HEK293T (cell line): ENCODE measurements at regions not wholly inside any gene's neighbourhood (a gene's known extent, or its start where the extent isn't known, plus 50 kb on each side); places are given as distances from the start of the nearest gene placed in this dataset.

Experiments
- CTCF ChIA-PET: fragments of 350-600 bp; formaldehyde crosslinking; extraction: SDS; loops from one replicate; lab custom pipeline; 2021; ENCODE audit warnings: antibody characterized with exemption, inconsistent platforms; lab: Yijun Ruan, JAX
- POLR2A ChIA-PET: fragments of 350-600 bp; formaldehyde crosslinking; extraction: SDS; loops from one replicate; lab custom pipeline; 2020; ENCODE audit warnings: antibody characterized with exemption, inconsistent platforms; lab: Yijun Ruan, JAX
- DNase-seq: peaks from one replicate; pipeline ENCODE4 v3.0.0; 2012; ENCODE audit warnings: mixed read lengths; ENCODE audit errors: extremely low spot score
- ARNT ChIP-seq: fragments of 450-650 bp; IDR thresholded peaks from 2 replicates; pipeline ENCODE4 v1.6.1; 2017; ENCODE audit warnings: mild to moderate bottlenecking
- BHLHE40 ChIP-seq: fragments of 450-650 bp; IDR thresholded peaks from 2 replicates; pipeline ENCODE4 v1.6.1; 2016; ENCODE audit warnings: mild to moderate bottlenecking, moderate library complexity, borderline replicate concordance
- CTBP1 ChIP-seq: fragments of 450-650 bp; IDR thresholded peaks from 2 replicates; pipeline ENCODE4 v1.6.1; 2016; ENCODE audit warnings: borderline replicate concordance
- ELF4 ChIP-seq: fragments of 450-650 bp; IDR thresholded peaks from 2 replicates; pipeline ENCODE4 v1.6.1; 2017; ENCODE audit warnings: antibody characterized with exemption
- FOXA1 ChIP-seq: fragments of 450-650 bp; IDR thresholded peaks from 2 replicates; pipeline ENCODE4 v1.6.1; 2016; ENCODE audit warnings: mild to moderate bottlenecking
- FOXK2 ChIP-seq: fragments of 450-650 bp; IDR thresholded peaks from 2 replicates; pipeline ENCODE4 v1.6.1; 2016; ENCODE audit warnings: mild to moderate bottlenecking
- FOXM1 ChIP-seq: fragments of 450-650 bp; IDR thresholded peaks from 2 replicates; pipeline ENCODE4 v1.6.1; 2017; ENCODE audit warnings: mild to moderate bottlenecking, borderline replicate concordance
- HDGF ChIP-seq: fragments of 450-650 bp; IDR thresholded peaks from 2 replicates; pipeline ENCODE4 v1.6.1; 2017; ENCODE audit warnings: antibody characterized with exemption, borderline replicate concordance
- L3MBTL2 ChIP-seq: fragments of 450-650 bp; conservative IDR thresholded peaks from 2 replicates; pipeline ENCODE4 v1.6.1; 2016; ENCODE audit warnings: mild to moderate bottlenecking
- LEF1 ChIP-seq: fragments of 450-650 bp; IDR thresholded peaks from 2 replicates; pipeline ENCODE4 v1.6.1; 2017; ENCODE audit warnings: mild to moderate bottlenecking, borderline replicate concordance
- NFRKB ChIP-seq: fragments of 450-650 bp; IDR thresholded peaks from 2 replicates; pipeline ENCODE4 v1.6.1; 2016; ENCODE audit warnings: mild to moderate bottlenecking, moderate library complexity
- SP1 ChIP-seq: fragments of 450-650 bp; IDR thresholded peaks from 2 replicates; pipeline ENCODE4 v1.6.1; 2017
- SUZ12 ChIP-seq: fragments of 450-650 bp; IDR thresholded peaks from 2 replicates; pipeline ENCODE4 v1.6.1; 2016; ENCODE audit warnings: mild to moderate bottlenecking
- TARDBP ChIP-seq: fragments of 450-650 bp; IDR thresholded peaks from 2 replicates; pipeline ENCODE4 v1.6.1; 2016
- ZNF384 ChIP-seq: fragments of 450-650 bp; IDR thresholded peaks from 2 replicates; pipeline ENCODE4 v1.6.1; 2016
- TF ChIP-seq, protein P1 (sequence below): fragments of 450-650 bp; IDR thresholded peaks from 2 replicates; pipeline ENCODE4 v1.6.1; 2016

- ChIA-PET CTCF (interaction anchor here (0.6 kb wide), 1 partner anchor 22 kb away, joined by 3 read pairs; no protein-coding TSS in a partner anchor), POLR2A (no interaction called here)
- DNase-seq = no peak
- TF ChIP-seq SP1 = no peak
- no peak for TF ChIP-seq LEF1
- TF ChIP-seq HDGF = no peak
- no peak for TF ChIP-seq NFRKB
- TF ChIP-seq FOXA1 = no peak
- no peak for TF ChIP-seq BHLHE40
- no peak for TF ChIP-seq L3MBTL2
- TF ChIP-seq, protein P1, sequence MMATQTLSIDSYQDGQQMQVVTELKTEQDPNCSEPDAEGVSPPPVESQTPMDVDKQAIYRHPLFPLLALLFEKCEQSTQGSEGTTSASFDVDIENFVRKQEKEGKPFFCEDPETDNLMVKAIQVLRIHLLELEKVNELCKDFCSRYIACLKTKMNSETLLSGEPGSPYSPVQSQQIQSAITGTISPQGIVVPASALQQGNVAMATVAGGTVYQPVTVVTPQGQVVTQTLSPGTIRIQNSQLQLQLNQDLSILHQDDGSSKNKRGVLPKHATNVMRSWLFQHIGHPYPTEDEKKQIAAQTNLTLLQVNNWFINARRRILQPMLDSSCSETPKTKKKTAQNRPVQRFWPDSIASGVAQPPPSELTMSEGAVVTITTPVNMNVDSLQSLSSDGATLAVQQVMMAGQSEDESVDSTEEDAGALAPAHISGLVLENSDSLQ = no peak
- no peak for TF ChIP-seq TARDBP
- TF ChIP-seq ZNF384 = no peak
- TF ChIP-seq FOXM1 = no peak
- no peak for TF ChIP-seq ELF4
- no peak for TF ChIP-seq FOXK2
- TF ChIP-seq ARNT = no peak
- no peak for TF ChIP-seq CTBP1
- no peak for TF ChIP-seq SUZ12
Measured at GRCh38 chr3:160622263-160623045, 54.5 kb upstream of the ARL14 start.

- DNase-seq = no peak
- CTCF ChIA-PET = no interaction called here
- TF ChIP-seq FOXK2 (no peak), LEF1 (no peak), ARNT (peak; percentile 59; the same call in 1 of the 2 replicates), L3MBTL2 (no peak), FOXA1 (0 out of 2 replicates have a peak, but pooled peaks have one; percentile 30), SUZ12 (no peak), ELF4 (no peak), TARDBP (no peak), SP1 (no peak), FOXM1 (0 out of 2 replicates have a peak, but pooled peaks have one; percentile 17), ZNF384 (0 out of 2 replicates have a peak, but pooled peaks have one; percentile 6), NFRKB (no peak), HDGF (no peak), CTBP1 (peak; percentile 64; the same call in 1 of the 2 replicates)
- TF ChIP-seq, protein P1 = peak; percentile 48; the same call in 1 of the 2 replicates
- POLR2A ChIA-PET = no interaction called here
Measured at GRCh38 chr3:160618878-160619277, 53.5 kb upstream of the KPNA4 start.

DNA sequence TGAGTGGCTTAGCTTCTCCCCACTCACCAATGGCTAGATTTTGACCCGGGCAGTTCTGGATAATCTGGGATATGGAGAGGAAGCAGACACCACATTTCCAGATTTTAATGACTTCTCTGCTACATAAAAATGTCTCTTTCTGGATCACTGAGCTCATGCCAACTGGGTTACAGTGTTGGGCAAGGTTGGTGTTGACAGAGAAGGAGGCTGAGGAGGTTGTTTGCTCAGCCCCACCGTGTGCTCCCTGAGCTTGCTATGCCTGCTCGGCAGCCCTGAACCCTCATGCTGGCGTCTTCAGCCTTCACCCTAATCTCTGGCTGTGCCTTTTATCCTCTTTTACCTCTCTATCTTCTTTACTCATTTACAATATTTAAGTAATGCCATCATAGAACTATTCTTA is 53.0 kb upstream of the KPNA4 start:
- TF ChIP-seq ZNF384 (no peak), LEF1 (no peak), ELF4 (no peak), ARNT (no peak), HDGF (no peak), L3MBTL2 (no peak)
- CTCF ChIA-PET = no interaction called here
- POLR2A ChIA-PET = no interaction called here
- peak; percentile 24 for DNase-seq

DNA sequence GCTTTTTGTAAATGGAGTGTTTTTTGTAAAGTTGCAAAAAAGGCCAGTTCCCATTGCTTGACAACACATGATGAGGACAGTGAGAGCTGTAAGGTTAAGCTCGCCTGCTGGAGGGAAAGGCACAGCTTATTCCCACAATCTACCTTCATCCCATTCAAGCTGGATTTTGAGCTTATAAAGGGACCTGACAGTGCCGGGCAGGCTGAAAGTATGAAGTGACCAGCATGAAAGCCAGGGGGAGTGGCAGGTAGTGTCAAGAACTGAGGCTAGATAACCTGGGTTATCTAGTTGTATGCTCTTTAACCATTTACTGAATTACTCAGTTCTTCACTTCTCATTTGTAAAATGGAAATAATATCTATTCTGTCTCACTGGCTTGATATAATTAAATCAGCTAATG is 52.3 kb upstream of the KPNA4 start:
- no peak for TF ChIP-seq BHLHE40
- no peak for TF ChIP-seq FOXA1
- TF ChIP-seq CTBP1 = no peak
- TF ChIP-seq, protein P1 = no peak
- no peak for TF ChIP-seq FOXK2
- TF ChIP-seq ZNF384 = no peak
- TF ChIP-seq SUZ12 = no peak
- TF ChIP-seq ARNT = no peak
- no peak for TF ChIP-seq HDGF
- no peak for TF ChIP-seq LEF1
- no peak for TF ChIP-seq SP1
- TF ChIP-seq FOXM1 = no peak
- TF ChIP-seq TARDBP = no peak
- TF ChIP-seq L3MBTL2 = no peak
- TF ChIP-seq ELF4 = no peak
- ChIA-PET CTCF (no interaction called here), POLR2A (no interaction called here)
- no peak for DNase-seq

DNA sequence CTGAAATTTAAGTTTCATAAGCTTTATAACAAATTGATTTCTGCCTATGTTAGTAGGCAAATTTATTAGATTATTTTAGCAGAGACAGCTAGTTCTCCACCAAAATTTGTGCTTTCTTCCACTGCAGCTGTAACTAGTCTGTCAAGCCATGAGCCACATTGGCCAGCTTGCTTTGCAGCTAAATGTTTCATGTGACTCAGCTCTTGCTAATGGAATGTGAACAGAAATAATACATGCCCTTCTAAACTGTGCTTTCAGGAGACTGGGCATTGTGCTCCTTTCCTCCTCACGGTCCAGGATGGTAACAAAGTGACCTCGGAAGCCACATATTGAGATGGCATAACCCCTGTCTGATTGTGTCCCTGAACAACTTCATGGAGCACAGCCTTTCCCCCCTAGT is 51.3 kb upstream of the KPNA4 start:
- DNase-seq = no peak
- TF ChIP-seq FOXK2 (no peak), FOXA1 (no peak), L3MBTL2 (no peak), LEF1 (no peak)
- POLR2A ChIA-PET = no interaction called here
- CTCF ChIA-PET = no interaction called here

DNA sequence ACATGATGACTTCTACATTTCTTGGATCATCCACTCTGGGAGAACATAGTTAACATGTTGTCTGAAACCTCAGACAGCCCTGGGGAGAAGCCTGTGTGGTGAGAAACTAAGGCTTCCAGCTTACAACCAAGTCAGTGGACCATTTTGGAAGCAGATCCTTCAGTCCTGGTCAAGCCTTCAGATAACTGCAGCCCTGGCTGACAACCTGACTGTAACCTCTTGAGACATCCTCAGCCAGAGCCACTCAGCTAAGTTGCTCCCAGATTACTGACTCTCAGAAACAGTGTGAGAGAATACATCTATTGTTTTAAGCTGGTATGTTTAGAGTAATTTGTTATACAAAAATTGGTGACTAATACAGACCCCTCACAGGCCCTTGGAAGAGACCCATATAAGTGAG is 50.9 kb upstream of the KPNA4 start:
- ChIA-PET POLR2A (no interaction called here), CTCF (no interaction called here)
- no peak for DNase-seq
- TF ChIP-seq ARNT (no peak), FOXM1 (no peak), NFRKB (no peak)
